ENCODE measurements at regions not wholly inside any gene's neighbourhood (a gene's known extent, or its start where the extent isn't known, plus 50 kb on each side); places are given as distances from the start of the nearest gene placed in this dataset.

DNA sequence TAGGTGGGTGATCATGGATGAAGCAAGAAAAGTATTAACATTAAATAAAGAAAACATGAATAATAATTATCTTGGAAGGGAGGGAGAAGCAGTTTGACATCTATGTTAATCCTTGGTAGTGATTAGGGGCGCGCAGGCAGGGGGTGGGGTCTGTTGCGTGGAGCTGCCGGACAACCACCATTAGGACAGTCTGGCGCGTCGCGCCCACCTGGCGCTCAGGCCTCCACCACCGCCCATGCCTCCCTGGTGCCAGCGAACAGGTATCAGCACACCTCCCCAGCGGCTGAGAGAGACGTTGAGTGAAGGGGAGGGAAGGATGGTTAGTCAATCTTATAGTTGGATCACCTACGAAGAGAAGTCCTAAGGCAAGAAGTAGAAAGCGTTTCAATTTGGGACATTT is 94.2 kb upstream of the CDK1 start:
- TF ChIP-seq POLR2A (IDR thresholded peaks at IDR 0.05), result no peak
- TF ChIP-seq, protein P1, sequence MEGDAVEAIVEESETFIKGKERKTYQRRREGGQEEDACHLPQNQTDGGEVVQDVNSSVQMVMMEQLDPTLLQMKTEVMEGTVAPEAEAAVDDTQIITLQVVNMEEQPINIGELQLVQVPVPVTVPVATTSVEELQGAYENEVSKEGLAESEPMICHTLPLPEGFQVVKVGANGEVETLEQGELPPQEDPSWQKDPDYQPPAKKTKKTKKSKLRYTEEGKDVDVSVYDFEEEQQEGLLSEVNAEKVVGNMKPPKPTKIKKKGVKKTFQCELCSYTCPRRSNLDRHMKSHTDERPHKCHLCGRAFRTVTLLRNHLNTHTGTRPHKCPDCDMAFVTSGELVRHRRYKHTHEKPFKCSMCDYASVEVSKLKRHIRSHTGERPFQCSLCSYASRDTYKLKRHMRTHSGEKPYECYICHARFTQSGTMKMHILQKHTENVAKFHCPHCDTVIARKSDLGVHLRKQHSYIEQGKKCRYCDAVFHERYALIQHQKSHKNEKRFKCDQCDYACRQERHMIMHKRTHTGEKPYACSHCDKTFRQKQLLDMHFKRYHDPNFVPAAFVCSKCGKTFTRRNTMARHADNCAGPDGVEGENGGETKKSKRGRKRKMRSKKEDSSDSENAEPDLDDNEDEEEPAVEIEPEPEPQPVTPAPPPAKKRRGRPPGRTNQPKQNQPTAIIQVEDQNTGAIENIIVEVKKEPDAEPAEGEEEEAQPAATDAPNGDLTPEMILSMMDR (IDR thresholded peaks at IDR 0.05), result no peak

All from lower leg skin (tissue), 3 donors.